ENCODE measurements at regions not wholly inside any gene's neighbourhood (a gene's known extent, or its start where the extent isn't known, plus 50 kb on each side); places are given as distances from the start of the nearest gene placed in this dataset.

GRCh38 chr16:77589071-77589765 lies 133.1 kb upstream of the NUDT7 start:
- in situ Hi-C loops (cut with HindIII; ENCODE audit: low sequenced_read_pairs), result loop anchor here (25.0 kb wide), 1 partner anchor 352 kb away; no protein-coding TSS in a partner anchor

- in situ Hi-C loops (cut with HindIII; ENCODE audit: low sequenced_read_pairs), result loop anchor here (25.0 kb wide), 1 partner anchor 353 kb away; no protein-coding TSS in a partner anchor
Measured at GRCh38 chr16:77590707-77591106, 131.6 kb upstream of the NUDT7 start.

GRCh38 chr16:77591347-77591746 lies 131.0 kb upstream of the NUDT7 start:
- in situ Hi-C loops (cut with HindIII; ENCODE audit: low sequenced_read_pairs), result loop anchor here (25.0 kb wide), 1 partner anchor 354 kb away; no protein-coding TSS in a partner anchor

- in situ Hi-C loops (cut with HindIII; ENCODE audit: low sequenced_read_pairs), result loop anchor here (25.0 kb wide), 1 partner anchor 355 kb away; no protein-coding TSS in a partner anchor
Measured at GRCh38 chr16:77592021-77592420, 130.3 kb upstream of the NUDT7 start.

GRCh38 chr16:77594057-77594456 lies 128.3 kb upstream of the NUDT7 start:
- in situ Hi-C loops (cut with HindIII; ENCODE audit: low sequenced_read_pairs), result loop anchor here (25.0 kb wide), 1 partner anchor 357 kb away; no protein-coding TSS in a partner anchor

- in situ Hi-C loops (cut with HindIII; ENCODE audit: low sequenced_read_pairs), result loop anchor here (25.0 kb wide), 1 partner anchor 358 kb away; no protein-coding TSS in a partner anchor
Measured at GRCh38 chr16:77594799-77595596, 127.3 kb upstream of the NUDT7 start.

GRCh38 chr16:77596261-77596660 lies 126.1 kb upstream of the NUDT7 start:
- in situ Hi-C loops (cut with HindIII; ENCODE audit: low sequenced_read_pairs), result loop anchor here (25.0 kb wide), 1 partner anchor 359 kb away; no protein-coding TSS in a partner anchor

- in situ Hi-C loops (cut with HindIII; ENCODE audit: low sequenced_read_pairs), result loop anchor here (25.0 kb wide), 1 partner anchor 363 kb away; no protein-coding TSS in a partner anchor
Measured at GRCh38 chr16:77599793-77600415, 122.4 kb upstream of the NUDT7 start.

- in situ Hi-C loops (cut with HindIII; ENCODE audit: low sequenced_read_pairs), result no loop called here
Measured at GRCh38 chr16:77600555-77600954, 121.8 kb upstream of the NUDT7 start.

GRCh38 chr16:77603656-77604055 lies 118.7 kb upstream of the NUDT7 start:
- in situ Hi-C loops (cut with HindIII; ENCODE audit: low sequenced_read_pairs), result no loop called here

- in situ Hi-C loops (cut with HindIII; ENCODE audit: low sequenced_read_pairs), result no loop called here
Measured at GRCh38 chr16:77610496-77610895, 111.8 kb upstream of the NUDT7 start.

- in situ Hi-C loops (cut with HindIII; ENCODE audit: low sequenced_read_pairs), result no loop called here
Measured at GRCh38 chr16:77611386-77611785, 110.9 kb upstream of the NUDT7 start.

- in situ Hi-C loops (cut with HindIII; ENCODE audit: low sequenced_read_pairs), result no loop called here
Measured at GRCh38 chr16:77612596-77612995, 109.7 kb upstream of the NUDT7 start.

- in situ Hi-C loops (cut with HindIII; ENCODE audit: low sequenced_read_pairs), result no loop called here
Measured at GRCh38 chr16:77613095-77613494, 109.2 kb upstream of the NUDT7 start.

- in situ Hi-C loops (cut with HindIII; ENCODE audit: low sequenced_read_pairs), result no loop called here
Measured at GRCh38 chr16:77617553-77617952, 104.8 kb upstream of the NUDT7 start.

- in situ Hi-C loops (cut with HindIII; ENCODE audit: low sequenced_read_pairs), result no loop called here
Measured at GRCh38 chr16:77617996-77618395, 104.3 kb upstream of the NUDT7 start.

GRCh38 chr16:77618951-77619350 lies 103.4 kb upstream of the NUDT7 start:
- in situ Hi-C loops (cut with HindIII; ENCODE audit: low sequenced_read_pairs), result no loop called here

GRCh38 chr16:77624085-77624484 lies 98.2 kb upstream of the NUDT7 start:
- in situ Hi-C loops (cut with HindIII; ENCODE audit: low sequenced_read_pairs), result no loop called here

- in situ Hi-C loops (cut with HindIII; ENCODE audit: low sequenced_read_pairs), result no loop called here
Measured at GRCh38 chr16:77636615-77637014, 85.7 kb upstream of the NUDT7 start.

GRCh38 chr16:77637940-77638339 lies 84.4 kb upstream of the NUDT7 start:
- in situ Hi-C loops (cut with HindIII; ENCODE audit: low sequenced_read_pairs), result no loop called here

- in situ Hi-C loops (cut with HindIII; ENCODE audit: low sequenced_read_pairs), result no loop called here
Measured at GRCh38 chr16:77643176-77643575, 79.1 kb upstream of the NUDT7 start.
